ENCODE measurements at regions not wholly inside any gene's neighbourhood (a gene's known extent, or its start where the extent isn't known, plus 50 kb on each side); places are given as distances from the start of the nearest gene placed in this dataset.
"Not testable (repeated sequence)": the region's sequence is repeated elsewhere in the genome, so short reads cannot be mapped to it uniquely, and the experiment has no call there.

DNA sequence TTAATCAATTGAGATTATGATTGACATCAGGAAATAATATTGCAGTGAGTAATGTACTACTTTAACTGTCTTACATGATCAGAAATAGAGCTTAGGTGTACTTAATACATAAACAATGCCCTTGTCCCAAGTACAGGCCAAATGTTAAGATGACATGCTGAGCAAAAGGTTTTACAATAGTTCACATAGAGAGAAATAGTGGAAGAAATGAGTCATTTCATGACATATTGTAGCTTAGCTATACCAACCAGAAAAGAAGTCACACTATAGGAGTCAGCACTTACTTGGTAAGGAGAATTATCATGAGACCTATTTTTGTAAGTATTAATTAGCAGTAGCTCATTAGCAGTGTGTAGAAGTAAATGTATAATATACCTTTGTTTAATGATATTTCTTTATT is 96.4 kb upstream of the NANOGP8 start:
- TF ChIP-seq, protein P1, sequence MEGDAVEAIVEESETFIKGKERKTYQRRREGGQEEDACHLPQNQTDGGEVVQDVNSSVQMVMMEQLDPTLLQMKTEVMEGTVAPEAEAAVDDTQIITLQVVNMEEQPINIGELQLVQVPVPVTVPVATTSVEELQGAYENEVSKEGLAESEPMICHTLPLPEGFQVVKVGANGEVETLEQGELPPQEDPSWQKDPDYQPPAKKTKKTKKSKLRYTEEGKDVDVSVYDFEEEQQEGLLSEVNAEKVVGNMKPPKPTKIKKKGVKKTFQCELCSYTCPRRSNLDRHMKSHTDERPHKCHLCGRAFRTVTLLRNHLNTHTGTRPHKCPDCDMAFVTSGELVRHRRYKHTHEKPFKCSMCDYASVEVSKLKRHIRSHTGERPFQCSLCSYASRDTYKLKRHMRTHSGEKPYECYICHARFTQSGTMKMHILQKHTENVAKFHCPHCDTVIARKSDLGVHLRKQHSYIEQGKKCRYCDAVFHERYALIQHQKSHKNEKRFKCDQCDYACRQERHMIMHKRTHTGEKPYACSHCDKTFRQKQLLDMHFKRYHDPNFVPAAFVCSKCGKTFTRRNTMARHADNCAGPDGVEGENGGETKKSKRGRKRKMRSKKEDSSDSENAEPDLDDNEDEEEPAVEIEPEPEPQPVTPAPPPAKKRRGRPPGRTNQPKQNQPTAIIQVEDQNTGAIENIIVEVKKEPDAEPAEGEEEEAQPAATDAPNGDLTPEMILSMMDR (IDR thresholded peaks at IDR 0.05; ENCODE audit: borderline replicate concordance): no peak
- H3K27ac ChIP-seq (replicated peaks): no peak overlapping the region
- no peaks in the 10 kb centered on the region for H3K27me3 ChIP-seq (ENCODE audit: low read depth)
- DNase-seq: no peak
- no peaks in the 10 kb centered on the region for H3K9me3 ChIP-seq (replicated peaks)
- intact Hi-C loops (cut with micrococcal nuclease): no loop called here
- no peaks in the 10 kb centered on the region for H3K36me3 ChIP-seq
- no peaks in the 10 kb centered on the region for H3K4me1 ChIP-seq
- no peak overlapping the region for H3K4me3 ChIP-seq

DNA sequence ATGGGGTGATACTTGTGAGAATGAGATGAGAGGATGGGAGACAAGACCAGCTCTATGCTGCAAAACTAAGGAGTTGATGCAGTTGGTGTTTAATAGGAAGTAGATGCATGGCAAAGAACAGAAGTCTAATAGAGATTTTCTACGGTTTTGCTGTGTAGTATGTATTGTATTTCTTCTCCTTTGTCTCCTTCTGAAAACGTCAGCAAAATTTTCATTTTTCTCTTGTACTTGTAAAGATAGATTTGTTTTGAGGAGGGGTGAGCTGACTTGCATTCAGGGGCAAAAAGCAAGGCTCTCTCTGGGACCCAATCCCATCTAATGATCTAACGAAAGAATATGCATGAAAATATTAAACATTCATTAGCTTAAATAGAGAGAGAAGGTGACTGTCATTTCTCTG is 94.6 kb upstream of the NANOGP8 start:
- no peak overlapping the region for H3K27ac ChIP-seq (replicated peaks)
- no peaks in the 10 kb centered on the region for H3K36me3 ChIP-seq
- TF ChIP-seq, protein P1 (IDR thresholded peaks at IDR 0.05; ENCODE audit: borderline replicate concordance): no peak
- DNase-seq: no peak
- intact Hi-C loops (cut with micrococcal nuclease): no loop called here
- no peaks in the 10 kb centered on the region for H3K27me3 ChIP-seq (ENCODE audit: low read depth)
- no peaks in the 10 kb centered on the region for H3K4me1 ChIP-seq
- H3K9me3 ChIP-seq (replicated peaks): no peaks in the 10 kb centered on the region
- H3K4me3 ChIP-seq: no peak overlapping the region

DNA sequence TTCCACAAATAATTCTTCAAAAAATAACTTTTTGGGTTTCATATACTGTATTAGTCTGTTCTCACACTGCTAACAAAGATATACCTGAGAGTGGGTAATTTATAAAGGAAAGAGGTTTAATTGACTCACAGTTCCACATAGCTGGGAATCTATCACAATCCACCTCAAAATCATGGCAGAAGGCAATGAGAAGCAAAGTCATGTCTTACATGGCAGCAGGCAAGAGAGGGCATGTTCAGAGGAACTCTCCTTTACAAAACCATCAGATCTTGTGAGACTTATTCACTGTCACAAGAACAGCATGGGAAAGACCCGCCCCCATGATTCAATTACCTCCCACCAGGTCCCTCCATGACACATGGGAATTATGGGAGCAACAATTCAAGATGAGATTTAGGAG is 93.1 kb upstream of the NANOGP8 start:
- intact Hi-C loops (cut with micrococcal nuclease); H3K4me3 ChIP-seq; H3K27ac ChIP-seq (replicated peaks); H3K4me1 ChIP-seq; H3K36me3 ChIP-seq; H3K27me3 ChIP-seq (ENCODE audit: low read depth); DNase-seq; H3K9me3 ChIP-seq (replicated peaks): not testable (repeated sequence)

DNA sequence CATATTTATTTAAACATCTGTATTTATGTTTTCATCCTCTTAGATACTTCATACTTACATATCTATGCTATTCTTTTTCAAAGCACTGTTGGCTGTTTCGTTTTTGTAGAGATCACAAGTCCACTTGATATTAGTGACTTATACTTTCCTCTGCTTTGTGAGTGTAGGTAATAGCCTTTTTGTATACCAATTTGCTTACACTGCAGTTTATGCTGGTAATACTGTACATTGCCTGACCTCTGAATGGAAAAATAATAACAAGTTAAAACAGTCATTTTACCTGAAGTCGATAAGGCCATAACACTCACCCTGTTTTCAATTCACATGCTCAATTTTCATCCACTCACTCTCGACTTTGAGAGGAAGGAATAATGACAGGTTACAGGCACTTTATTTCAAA is 89.9 kb upstream of the NANOGP8 start:
- H3K27ac ChIP-seq (replicated peaks): no peak overlapping the region
- intact Hi-C loops (cut with micrococcal nuclease): no loop called here
- no peaks in the 10 kb centered on the region for H3K4me1 ChIP-seq

DNA sequence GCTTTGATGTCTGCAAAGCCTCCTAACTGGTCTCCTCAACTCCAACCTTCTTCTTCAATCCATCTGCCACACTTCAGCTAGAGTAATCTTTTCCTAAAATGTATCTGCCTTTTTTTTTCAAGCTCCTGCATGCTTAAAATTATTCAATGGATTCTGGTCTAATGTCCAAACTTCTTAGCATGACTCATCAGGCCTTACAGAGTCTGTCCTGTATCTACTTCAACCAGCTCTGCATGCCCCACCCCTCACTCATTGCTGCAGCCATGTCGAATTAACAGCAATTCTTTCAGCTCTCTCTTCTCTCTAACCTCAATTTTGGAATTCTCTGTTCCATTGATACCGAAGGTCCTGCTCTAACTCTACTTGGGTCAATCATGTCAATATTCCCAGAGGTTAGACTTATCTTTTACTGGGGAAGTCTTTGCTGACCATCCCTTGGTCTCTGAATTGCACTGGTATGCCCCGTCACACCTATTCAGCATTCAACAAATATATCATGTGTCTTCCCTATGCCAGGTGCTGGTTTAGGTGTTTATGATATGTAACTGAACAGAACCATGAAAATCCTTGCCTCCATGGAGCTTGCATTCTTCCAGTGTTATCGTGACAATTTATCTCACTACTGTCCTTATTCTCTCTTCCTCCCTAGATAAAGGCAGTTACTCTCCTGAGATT is 88.5 kb upstream of the NANOGP8 start:
- no peak overlapping the region for H3K27ac ChIP-seq (replicated peaks)
- no peaks in the 10 kb centered on the region for H3K36me3 ChIP-seq
- no peak for DNase-seq
- H3K4me3 ChIP-seq: no peak overlapping the region
- H3K4me1 ChIP-seq: no peaks in the 10 kb centered on the region
- H3K9me3 ChIP-seq (replicated peaks): no peaks in the 10 kb centered on the region
- no peaks in the 10 kb centered on the region for H3K27me3 ChIP-seq (ENCODE audit: low read depth)
- TF ChIP-seq, protein P1 (IDR thresholded peaks at IDR 0.05; ENCODE audit: borderline replicate concordance): no peak
- intact Hi-C loops (cut with micrococcal nuclease): no loop called here

More for the DNA sequence above, 89.9 kb upstream of the NANOGP8 start:
- DNase-seq: no peak
- Histone ChIP-seq H3K36me3 (no peaks in the 10 kb centered on the region), H3K4me3 (no peak overlapping the region), H3K27me3 (ENCODE audit: low read depth) (no peaks in the 10 kb centered on the region), H3K9me3 (replicated peaks) (no peaks in the 10 kb centered on the region)
- TF ChIP-seq, protein P1 (IDR thresholded peaks at IDR 0.05; ENCODE audit: borderline replicate concordance): no peak

DNA sequence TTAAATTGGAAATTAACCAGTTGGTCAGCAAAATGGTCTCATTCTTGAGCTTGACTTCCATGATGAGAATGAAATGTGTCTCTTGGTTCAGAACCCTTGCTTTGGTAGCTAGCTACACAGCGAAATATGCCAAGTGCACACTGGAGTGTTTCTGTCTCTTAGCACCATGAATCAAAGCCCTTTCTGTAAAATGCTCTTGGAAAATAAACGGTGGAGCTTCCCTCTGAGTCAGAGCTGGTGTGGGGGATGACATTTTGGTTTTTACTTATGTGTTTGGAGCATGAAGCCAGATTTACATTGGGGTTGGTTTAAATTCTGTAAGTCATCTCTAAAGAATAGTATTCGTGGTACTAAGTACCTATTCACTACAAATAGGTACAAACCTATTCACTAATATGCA is 85.1 kb upstream of the NANOGP8 start:
- H3K36me3 ChIP-seq: no peaks in the 10 kb centered on the region
- intact Hi-C loops (cut with micrococcal nuclease): no loop called here
- no peaks in the 10 kb centered on the region for H3K4me1 ChIP-seq
- H3K27ac ChIP-seq (replicated peaks): no peak overlapping the region
- TF ChIP-seq, protein P1 (IDR thresholded peaks at IDR 0.05; ENCODE audit: borderline replicate concordance): no peak
- H3K27me3 ChIP-seq (ENCODE audit: low read depth): no peaks in the 10 kb centered on the region
- DNase-seq: no peak
- no peaks in the 10 kb centered on the region for H3K9me3 ChIP-seq (replicated peaks)
- H3K4me3 ChIP-seq: no peak overlapping the region
